ENCODE measurements at regions not wholly inside any gene's neighbourhood (a gene's known extent, or its start where the extent isn't known, plus 50 kb on each side); places are given as distances from the start of the nearest gene placed in this dataset.
"Not testable (repeated sequence)": the region's sequence is repeated elsewhere in the genome, so short reads cannot be mapped to it uniquely, and the experiment has no call there.

DNA sequence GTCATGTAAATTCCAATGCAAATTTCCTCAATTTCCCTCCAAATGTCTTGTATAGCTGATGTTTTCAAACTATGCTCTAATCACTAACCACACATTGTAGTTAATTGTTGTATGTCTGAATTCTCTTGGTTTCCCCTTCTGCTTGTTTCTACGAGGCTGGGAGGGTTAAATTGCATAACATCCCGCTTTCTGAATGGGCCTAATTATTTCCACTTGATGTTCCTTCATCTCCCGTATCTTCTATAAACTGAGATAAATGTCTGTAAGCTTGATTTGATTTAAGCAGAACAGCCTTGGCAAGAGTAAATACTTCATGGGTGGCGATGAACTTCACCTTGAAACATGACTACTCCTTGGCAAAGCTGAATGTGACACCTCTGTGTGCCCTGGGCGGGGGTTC, 72.2 kb downstream of the SERINC2 start:
- no peak overlapping the region for H3K27ac ChIP-seq (ENCODE audit: low read depth, low read length)
- Mint-ChIP-seq H3K4me1 (peaks cover 6 to 10% (median 8%) of the 10 kb centered on the region in 4 donors), H3K9me3 (peaks cover 0 to 17% (median 10%) of the 10 kb centered on the region in 8 donors), H3K4me3 (no peak overlapping the region), H3K36me3 (peaks cover 2 to 5% of the 10 kb centered on the region in 2 donors), H3K27ac (peak overlapping the region in 1 of 7 donors; percentile 74), H3K27me3 (no peaks in the 10 kb centered on the region)
- H3K9me3 ChIP-seq (ENCODE audit: control insufficient read depth in 1 of 2, low read length in 2 of 2): peaks cover 0 to 2% of the 10 kb centered on the region in 2 donors
- no peaks in the 10 kb centered on the region for H3K27me3 ChIP-seq (ENCODE audit: insufficient read depth, low read length)
- ChIA-PET POLR2A (ENCODE audit: partially characterized antibody) (no interaction called here), CTCF (ENCODE audit: partially characterized antibody) (no interaction called here)
- no peak for DNase-seq
- no peaks in the 10 kb centered on the region for H3K36me3 ChIP-seq (ENCODE audit: insufficient read depth, low read length)
- no peak overlapping the region for H3K4me3 ChIP-seq (ENCODE audit: low read length in 2 of 2)
- intact Hi-C loops (cut with micrococcal nuclease): no loop called here
- peaks cover 8% of the 10 kb centered on the region for H3K4me1 ChIP-seq (ENCODE audit: insufficient read depth, low read length)

DNA sequence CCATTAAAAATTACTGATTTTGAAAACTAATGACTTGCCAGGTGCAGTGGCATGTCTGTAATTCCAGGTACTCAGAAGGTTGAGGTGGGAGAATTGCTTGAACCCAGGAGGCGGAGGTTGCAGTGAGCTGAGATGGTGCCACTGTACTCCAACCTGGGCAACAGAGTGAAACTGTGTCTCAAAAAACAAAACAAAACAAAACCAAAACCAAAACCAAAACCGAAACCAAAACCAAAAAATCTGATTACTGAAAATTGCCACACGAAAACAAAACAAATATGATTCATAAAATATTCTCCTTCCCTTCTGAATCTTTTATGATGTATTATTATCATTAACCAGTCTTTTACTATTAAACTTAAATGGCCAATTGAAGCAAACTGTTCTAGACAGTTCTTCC, 74.1 kb downstream of the SERINC2 start:
- Mint-ChIP-seq H3K27ac (peak overlapping the region; percentile 25 to 82 (median 63)), H3K9me3 (peaks cover 0 to 7% (median under 1%) of the 10 kb centered on the region in 8 donors), H3K27me3 (peaks cover 0 to 1% of the 10 kb centered on the region in 2 donors), H3K36me3 (no peaks in the 10 kb centered on the region), H3K4me3 (peak overlapping the region; percentile 4 to 64 (median 38)), H3K4me1 (peaks cover 6 to 10% (median 8%) of the 10 kb centered on the region in 4 donors)
- no peaks in the 10 kb centered on the region for H3K36me3 ChIP-seq (ENCODE audit: insufficient read depth, low read length)
- no peak overlapping the region for H3K4me3 ChIP-seq (ENCODE audit: low read length in 2 of 2)
- peaks cover 8% of the 10 kb centered on the region for H3K4me1 ChIP-seq (ENCODE audit: insufficient read depth, low read length)
- intact Hi-C loops (cut with micrococcal nuclease): no loop called here
- CTCF ChIA-PET (ENCODE audit: partially characterized antibody): no interaction called here
- POLR2A ChIA-PET (ENCODE audit: partially characterized antibody): no interaction called here
- DNase-seq: peak in 4 of 5 donors; percentile 16 to 26 (median 22)
- H3K9me3 ChIP-seq (ENCODE audit: control insufficient read depth in 1 of 2, low read length in 2 of 2): peaks cover 0 to 2% of the 10 kb centered on the region in 2 donors
- H3K27me3 ChIP-seq (ENCODE audit: insufficient read depth, low read length): no peaks in the 10 kb centered on the region
- no peak overlapping the region for H3K27ac ChIP-seq (ENCODE audit: low read depth, low read length)

DNA sequence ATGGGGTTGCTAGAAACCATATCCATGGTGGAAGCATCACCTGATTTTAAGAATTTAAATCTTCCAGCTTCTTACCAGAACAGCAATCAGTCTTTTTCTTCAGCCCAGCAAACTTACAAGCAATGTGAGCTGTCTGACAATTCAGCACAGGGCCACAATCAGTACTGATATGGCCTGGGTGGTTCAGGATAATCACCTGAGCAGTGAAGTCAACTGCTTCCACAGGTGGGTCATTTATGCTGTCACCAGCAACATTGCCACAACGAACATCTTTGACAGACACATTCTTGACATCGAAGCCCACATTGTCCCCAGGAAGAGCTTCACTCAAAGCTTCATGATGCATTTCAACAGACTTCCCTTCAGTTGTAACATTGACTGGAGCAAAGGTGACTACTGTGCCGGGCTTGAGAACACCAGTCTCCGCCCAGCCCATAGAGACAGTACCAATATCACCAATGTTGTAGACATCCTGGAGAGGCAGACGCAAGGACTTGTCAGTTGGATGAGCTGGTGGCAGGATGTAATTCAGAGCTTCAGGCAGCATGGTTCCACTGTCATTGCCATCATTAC, 74.8 kb downstream of the SERINC2 start:
- H3K4me3 Mint-ChIP-seq: peak overlapping the region in 5 of 8 donors; percentile 30 to 67 (median 58)
- peak overlapping the region in 6 of 7 donors; percentile 25 to 82 (median 46) for H3K27ac Mint-ChIP-seq
- ChIA-PET CTCF (ENCODE audit: partially characterized antibody) (no interaction called here), POLR2A (ENCODE audit: partially characterized antibody) (no interaction called here)
- Histone ChIP-seq H3K36me3 (ENCODE audit: insufficient read depth, low read length) (no peaks in the 10 kb centered on the region), H3K27ac (ENCODE audit: low read depth, low read length) (no peak overlapping the region), H3K27me3 (ENCODE audit: insufficient read depth, low read length) (no peaks in the 10 kb centered on the region), H3K4me1 (ENCODE audit: insufficient read depth, low read length) (peaks cover 8% of the 10 kb centered on the region), H3K4me3 (ENCODE audit: low read length in 2 of 2) (no peak overlapping the region), H3K9me3 (ENCODE audit: control insufficient read depth in 1 of 2, low read length in 2 of 2) (no peaks in the 10 kb centered on the region)
- peaks cover 0 to 7% (median under 1%) of the 10 kb centered on the region in 8 donors for H3K9me3 Mint-ChIP-seq
- H3K27me3 Mint-ChIP-seq: peaks cover 1 to 2% of the 10 kb centered on the region in 2 donors
- no peak for DNase-seq
- peaks cover 6 to 10% (median 8%) of the 10 kb centered on the region in 4 donors for H3K4me1 Mint-ChIP-seq
- intact Hi-C loops (cut with micrococcal nuclease): no loop called here
- H3K36me3 Mint-ChIP-seq: no peaks in the 10 kb centered on the region

DNA sequence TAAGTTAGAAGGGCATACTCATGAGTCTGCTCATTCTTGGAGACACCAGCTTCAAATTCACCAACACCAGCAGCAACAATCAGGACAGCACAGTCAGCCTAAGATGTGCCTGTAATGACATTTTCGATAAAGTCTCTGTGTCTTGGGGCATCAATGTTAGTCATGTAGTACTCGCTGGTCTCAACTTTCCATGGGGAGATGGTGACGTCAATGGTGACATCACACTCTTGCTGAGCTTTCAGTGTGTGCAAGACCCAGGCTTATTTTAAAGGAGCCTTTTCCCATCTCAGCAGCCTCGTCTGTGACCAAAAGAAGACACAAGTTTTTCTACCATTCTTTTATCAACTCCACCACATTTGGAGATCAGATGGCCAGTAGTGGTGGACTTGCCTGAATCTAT, 75.5 kb downstream of the SERINC2 start:
- Histone ChIP-seq H3K9me3 (ENCODE audit: control insufficient read depth in 1 of 2, low read length in 2 of 2) (no peaks in the 10 kb centered on the region), H3K4me3 (ENCODE audit: low read length in 2 of 2) (no peak overlapping the region), H3K27me3 (ENCODE audit: insufficient read depth, low read length) (no peaks in the 10 kb centered on the region), H3K27ac (ENCODE audit: low read depth, low read length) (no peak overlapping the region), H3K4me1 (ENCODE audit: insufficient read depth, low read length) (peaks cover 8% of the 10 kb centered on the region), H3K36me3 (ENCODE audit: insufficient read depth, low read length) (no peaks in the 10 kb centered on the region)
- H3K4me1 Mint-ChIP-seq: peaks cover 6 to 10% (median 8%) of the 10 kb centered on the region in 4 donors
- H3K36me3 Mint-ChIP-seq: no peaks in the 10 kb centered on the region
- H3K9me3 Mint-ChIP-seq: peaks cover 0 to 7% (median under 1%) of the 10 kb centered on the region in 8 donors
- H3K27ac Mint-ChIP-seq: no peak overlapping the region
- intact Hi-C loops (cut with micrococcal nuclease): no loop called here
- ChIA-PET POLR2A (ENCODE audit: partially characterized antibody) (no interaction called here), CTCF (ENCODE audit: partially characterized antibody) (no interaction called here)
- DNase-seq: no peak
- peaks cover 1 to 2% of the 10 kb centered on the region in 2 donors for H3K27me3 Mint-ChIP-seq
- no peak overlapping the region for H3K4me3 Mint-ChIP-seq

DNA sequence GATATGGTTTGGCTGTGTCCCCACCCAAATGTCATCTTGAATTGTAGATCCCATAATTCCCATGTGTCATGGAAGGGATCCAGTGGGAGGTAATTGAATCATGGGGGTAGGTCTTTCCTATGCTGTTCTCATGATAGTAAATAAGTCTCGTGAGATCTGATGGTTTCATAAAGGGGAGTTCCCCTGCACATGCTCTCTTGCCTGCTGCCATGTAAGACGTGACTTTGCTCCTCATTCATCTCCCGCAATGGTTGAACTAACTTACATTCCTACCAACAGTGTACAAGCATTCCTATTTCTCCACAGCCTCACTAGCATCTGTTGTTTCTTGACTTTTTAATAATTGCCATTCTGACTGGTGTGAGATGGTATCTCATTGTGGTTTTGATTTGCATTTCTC, 76.6 kb downstream of the SERINC2 start:
- H3K27me3 ChIP-seq (ENCODE audit: insufficient read depth, low read length); H3K27me3 Mint-ChIP-seq; H3K9me3 ChIP-seq (ENCODE audit: control insufficient read depth in 1 of 2, low read length in 2 of 2); H3K36me3 ChIP-seq (ENCODE audit: insufficient read depth, low read length); CTCF ChIA-PET (ENCODE audit: partially characterized antibody); H3K4me3 ChIP-seq (ENCODE audit: low read length in 2 of 2); H3K27ac ChIP-seq (ENCODE audit: low read depth, low read length); H3K36me3 Mint-ChIP-seq; H3K9me3 Mint-ChIP-seq; DNase-seq; H3K27ac Mint-ChIP-seq; POLR2A ChIA-PET (ENCODE audit: partially characterized antibody); H3K4me1 ChIP-seq (ENCODE audit: insufficient read depth, low read length); intact Hi-C loops (cut with micrococcal nuclease): not testable (repeated sequence)
- H3K4me3 Mint-ChIP-seq: peak overlapping the region in 1 of 8 donors; percentile 15
- H3K4me1 Mint-ChIP-seq: peaks cover 6 to 10% (median 8%) of the 10 kb centered on the region in 4 donors

DNA sequence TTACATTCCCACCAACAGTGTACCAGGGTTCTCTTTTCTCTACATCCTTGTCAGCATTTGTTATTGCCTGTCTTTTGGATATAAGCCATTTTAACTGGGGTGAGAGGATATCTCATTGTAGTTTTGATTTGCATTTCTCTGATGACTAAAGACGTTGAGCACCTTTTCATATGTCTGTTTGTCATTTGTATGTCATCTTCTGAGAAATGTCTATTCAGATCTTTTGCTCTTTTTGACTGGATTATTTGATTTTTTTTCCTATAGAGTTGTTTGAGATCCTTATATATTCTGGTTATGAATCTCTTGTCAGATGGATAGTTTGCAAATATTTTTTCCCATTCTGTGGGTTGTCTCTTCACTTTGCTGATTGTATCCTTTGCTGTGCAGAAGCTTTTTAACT, 77.6 kb downstream of the SERINC2 start:
- H3K4me1 Mint-ChIP-seq: peaks cover 6 to 10% (median 8%) of the 10 kb centered on the region in 4 donors
- DNase-seq; CTCF ChIA-PET (ENCODE audit: partially characterized antibody); H3K27me3 Mint-ChIP-seq; POLR2A ChIA-PET (ENCODE audit: partially characterized antibody); H3K36me3 ChIP-seq (ENCODE audit: insufficient read depth, low read length); H3K36me3 Mint-ChIP-seq; H3K4me1 ChIP-seq (ENCODE audit: insufficient read depth, low read length); H3K9me3 ChIP-seq (ENCODE audit: control insufficient read depth in 1 of 2, low read length in 2 of 2); H3K9me3 Mint-ChIP-seq; intact Hi-C loops (cut with micrococcal nuclease); H3K4me3 ChIP-seq (ENCODE audit: low read length in 2 of 2); H3K4me3 Mint-ChIP-seq; H3K27me3 ChIP-seq (ENCODE audit: insufficient read depth, low read length); H3K27ac Mint-ChIP-seq; H3K27ac ChIP-seq (ENCODE audit: low read depth, low read length): not testable (repeated sequence)

DNA sequence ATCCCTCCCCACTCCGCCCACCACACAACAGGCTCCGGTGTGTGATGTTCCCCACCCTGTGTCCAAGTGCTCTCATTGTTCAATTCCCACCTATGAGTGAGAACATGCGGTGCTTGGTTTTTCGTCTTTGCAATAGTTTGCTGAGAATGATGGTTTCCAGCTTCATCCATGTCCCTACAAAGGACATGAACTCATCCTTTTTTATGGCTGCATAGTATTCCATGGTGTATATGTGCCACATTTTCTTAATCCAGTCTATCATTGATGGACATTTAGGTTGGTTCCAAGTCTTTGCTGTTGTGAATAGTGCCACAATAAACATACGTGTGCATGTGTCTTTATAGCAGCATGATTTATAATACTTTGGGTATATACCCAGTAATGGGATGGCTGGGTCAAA, 81.0 kb upstream of the TINAGL1 start:
- DNase-seq; H3K9me3 Mint-ChIP-seq; H3K36me3 Mint-ChIP-seq; H3K4me3 ChIP-seq (ENCODE audit: low read length in 2 of 2); H3K4me3 Mint-ChIP-seq; H3K4me1 Mint-ChIP-seq; H3K36me3 ChIP-seq (ENCODE audit: insufficient read depth, low read length); H3K27me3 ChIP-seq (ENCODE audit: insufficient read depth, low read length); H3K9me3 ChIP-seq (ENCODE audit: control insufficient read depth in 1 of 2, low read length in 2 of 2); CTCF ChIA-PET (ENCODE audit: partially characterized antibody); POLR2A ChIA-PET (ENCODE audit: partially characterized antibody); H3K27me3 Mint-ChIP-seq; H3K27ac Mint-ChIP-seq; H3K27ac ChIP-seq (ENCODE audit: low read depth, low read length); intact Hi-C loops (cut with micrococcal nuclease); H3K4me1 ChIP-seq (ENCODE audit: insufficient read depth, low read length): not testable (repeated sequence)

DNA sequence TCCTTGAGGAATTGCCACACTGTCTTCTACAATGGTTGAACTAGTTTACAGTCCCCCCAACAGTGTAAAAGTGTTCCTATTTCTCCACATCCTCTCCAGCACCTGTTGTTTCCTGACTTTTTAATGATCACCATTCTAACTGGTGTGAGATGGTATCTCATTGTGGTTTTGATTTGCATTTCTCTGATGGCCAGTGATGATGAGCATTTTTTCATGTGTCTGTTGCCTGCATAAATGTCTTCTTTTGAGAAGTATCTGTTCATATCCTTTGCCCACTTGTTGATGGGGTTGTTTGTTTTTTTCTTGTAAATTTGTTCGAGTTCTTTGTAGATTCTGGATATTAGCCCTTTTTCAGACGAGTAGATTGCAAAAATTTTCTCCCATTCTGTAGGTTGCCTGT, 80.5 kb upstream of the TINAGL1 start:
- H3K4me1 ChIP-seq (ENCODE audit: insufficient read depth, low read length); POLR2A ChIA-PET (ENCODE audit: partially characterized antibody); H3K9me3 ChIP-seq (ENCODE audit: control insufficient read depth in 1 of 2, low read length in 2 of 2); H3K27ac ChIP-seq (ENCODE audit: low read depth, low read length); H3K36me3 Mint-ChIP-seq; H3K4me3 ChIP-seq (ENCODE audit: low read length in 2 of 2); H3K27me3 ChIP-seq (ENCODE audit: insufficient read depth, low read length); DNase-seq; intact Hi-C loops (cut with micrococcal nuclease); H3K9me3 Mint-ChIP-seq; CTCF ChIA-PET (ENCODE audit: partially characterized antibody); H3K27me3 Mint-ChIP-seq; H3K36me3 ChIP-seq (ENCODE audit: insufficient read depth, low read length); H3K4me1 Mint-ChIP-seq: not testable (repeated sequence)
- peak overlapping the region in 1 of 8 donors; percentile 27 for H3K4me3 Mint-ChIP-seq
- peak overlapping the region in 1 of 7 donors; percentile 31 for H3K27ac Mint-ChIP-seq

Data from CD4-positive, alpha-beta memory T cell (primary cell).